Right atrium auricular region (tissue), 2 donors: ENCODE measurements at regions not wholly inside any gene's neighbourhood (a gene's known extent, or its start where the extent isn't known, plus 50 kb on each side); places are given as distances from the start of the nearest gene placed in this dataset.
"Not testable (repeated sequence)": the region's sequence is repeated elsewhere in the genome, so short reads cannot be mapped to it uniquely, and the experiment has no call there.

Experiments
- DNase-seq: peaks from one replicate; pipeline ENCODE4 v3.0.0-alpha.2; 2019; ENCODE audit warnings: low spot score
- H3K27ac ChIP-seq, 2 donors: fragments of 200-600 bp; sonication (generic); 1 replicate in 1 of 2; 2 replicates in 1 of 2; pipeline ENCODE4 v1.5.1; 2016 to 2019
- H3K27me3 ChIP-seq, 2 donors: fragments of 200-600 bp; sonication (generic); one replicate each; pipeline versions ENCODE4 v1.5.1 to v1.6.0; 2017 to 2019
- H3K36me3 ChIP-seq: fragments of 200-600 bp; sonication (generic); one replicate; pipeline ENCODE4 v1.5.1; 2016
- H3K4me1 ChIP-seq, 2 donors: fragments of 200-600 bp; sonication (generic); one replicate each; pipeline versions ENCODE4 v1.5.1 to v1.6.0; 2017 to 2019
- H3K4me3 ChIP-seq, 2 donors: fragments of 200-600 bp; sonication (generic); 1 replicate in 1 of 2; 2 replicates in 1 of 2; pipeline ENCODE4 v1.5.1; 2017 to 2019; ENCODE audit warnings: mild to moderate bottlenecking in 1 of 2, moderate library complexity in 1 of 2
- H3K9me3 ChIP-seq, 2 donors: fragments of 200-600 bp; sonication (generic); one replicate each; pipeline ENCODE4 v1.5.1; 2019
- CTCF ChIP-seq, 2 donors: fragments of 200-600 bp; sonication (generic); IDR thresholded peaks; one replicate each; pipeline ENCODE4 v1.5.1; 2019; ENCODE audit warnings: antibody characterized with exemption in 2 of 2

GRCh38 chr14:105675905-105676670, 149.7 kb downstream of the TMEM121 start:
- not testable (repeated sequence) for H3K4me3 ChIP-seq, H3K36me3 ChIP-seq, H3K27ac ChIP-seq, H3K27me3 ChIP-seq, H3K4me1 ChIP-seq, H3K9me3 ChIP-seq, DNase-seq

GRCh38 chr14:105678057-105678456, 151.7 kb downstream of the TMEM121 start:
- not testable (repeated sequence) for DNase-seq, H3K4me1 ChIP-seq, H3K36me3 ChIP-seq, H3K27ac ChIP-seq, H3K4me3 ChIP-seq, H3K27me3 ChIP-seq, H3K9me3 ChIP-seq

GRCh38 chr14:105678996-105679958, 152.9 kb downstream of the TMEM121 start:
- DNase-seq, H3K4me1 ChIP-seq, H3K36me3 ChIP-seq, H3K9me3 ChIP-seq, H3K4me3 ChIP-seq, H3K27me3 ChIP-seq, H3K27ac ChIP-seq: not testable (repeated sequence)

- not testable (repeated sequence) for H3K36me3 ChIP-seq, H3K9me3 ChIP-seq, DNase-seq, H3K4me1 ChIP-seq, H3K27me3 ChIP-seq, H3K27ac ChIP-seq, H3K4me3 ChIP-seq
- TF ChIP-seq CTCF (IDR thresholded peaks at IDR 0.05), result peak in 1 of 2 donors; percentile 36
Observed at GRCh38 chr14:105679959-105680735, 153.8 kb downstream of the TMEM121 start.

GRCh38 chr14:105680736-105681098, 154.3 kb downstream of the TMEM121 start:
- H3K27ac ChIP-seq, H3K4me1 ChIP-seq, H3K9me3 ChIP-seq, H3K36me3 ChIP-seq, H3K27me3 ChIP-seq, DNase-seq, H3K4me3 ChIP-seq: not testable (repeated sequence)

- H3K4me1 ChIP-seq, H3K27me3 ChIP-seq, H3K4me3 ChIP-seq, H3K9me3 ChIP-seq, H3K36me3 ChIP-seq, H3K27ac ChIP-seq, DNase-seq: not testable (repeated sequence)
Observed at GRCh38 chr14:105681606-105682185, 155.3 kb downstream of the TMEM121 start.

- not testable (repeated sequence) for H3K4me1 ChIP-seq, H3K27ac ChIP-seq, DNase-seq
Observed at GRCh38 chr14:105682442-105682841, 156.1 kb downstream of the TMEM121 start.

GRCh38 chr14:105682956-105683570, 156.7 kb downstream of the TMEM121 start:
- Histone ChIP-seq H3K27ac (no peak overlapping the region), H3K4me1 (no peaks in the 10 kb centered on the region), H3K27me3 (no peaks in the 10 kb centered on the region), H3K9me3 (no peaks in the 10 kb centered on the region), H3K4me3 (no peak overlapping the region), H3K36me3 (no peaks in the 10 kb centered on the region)
- no peak for TF ChIP-seq CTCF (IDR thresholded peaks at IDR 0.05)
- DNase-seq, result no peak

More at GRCh38 chr14:105682442-105682841, 156.1 kb downstream of the TMEM121 start:
- H3K36me3 ChIP-seq, H3K4me3 ChIP-seq, H3K27me3 ChIP-seq, H3K9me3 ChIP-seq: not testable (repeated sequence)

- H3K9me3 ChIP-seq, H3K27me3 ChIP-seq, H3K27ac ChIP-seq, H3K4me3 ChIP-seq, H3K4me1 ChIP-seq, DNase-seq, H3K36me3 ChIP-seq: not testable (repeated sequence)
Observed at GRCh38 chr14:105684056-105684455, 157.7 kb downstream of the TMEM121 start.

- not testable (repeated sequence) for H3K4me1 ChIP-seq, DNase-seq, H3K27me3 ChIP-seq
Observed at GRCh38 chr14:105684597-105684996, 158.2 kb downstream of the TMEM121 start.

More at GRCh38 chr14:105684597-105684996, 158.2 kb downstream of the TMEM121 start:
- not testable (repeated sequence) for H3K4me3 ChIP-seq, H3K9me3 ChIP-seq, H3K36me3 ChIP-seq, H3K27ac ChIP-seq
